GM12878 (cell line): ENCODE measurements at regions not wholly inside any gene's neighbourhood (a gene's known extent, or its start where the extent isn't known, plus 50 kb on each side); places are given as distances from the start of the nearest gene placed in this dataset.

Experiments used
- CREM ChIP-seq: IDR thresholded peaks from 2 replicates; pipeline ENCODE4 v1.6.1; 2014; ENCODE audit warnings: antibody characterized with exemption, low read depth
- E2F8 ChIP-seq: fragments of 450-650 bp; IDR thresholded peaks from 2 replicates; pipeline ENCODE4 v1.6.1; 2018; ENCODE audit warnings: mild to moderate bottlenecking, low read depth, moderate library complexity; ENCODE audit not compliant: partially characterized antibody
- ETV6 ChIP-seq, 2 experiments: fragments of 450-650 bp in 1 of 2; IDR thresholded peaks in 1 of 2; conservative IDR thresholded peaks in 1 of 2; 2 replicates each; pipeline ENCODE4 v1.6.1; 2014; ENCODE audit warnings: antibody characterized with exemption in 1 of 2, borderline replicate concordance in 1 of 2, low read depth in 1 of 2, mild to moderate bottlenecking in 1 of 2, moderate library complexity in 1 of 2

GRCh38 chr7:65475040-65475726 is 101.5 kb downstream of the ZNF92 start:
- TF ChIP-seq CREM (no peak), ETV6 (conservative IDR thresholded peaks at IDR 0.05 in 1 of 2, IDR thresholded peaks at IDR 0.05 in 1 of 2; ENCODE audit: borderline replicate concordance in 1 of 2, low read depth in 1 of 2) (no peak), E2F8 (no peak)
